Panc1 (cell line): ENCODE measurements at regions not wholly inside any gene's neighbourhood (a gene's known extent, or its start where the extent isn't known, plus 50 kb on each side); places are given as distances from the start of the nearest gene placed in this dataset.
"Not testable (repeated sequence)": the region's sequence is repeated elsewhere in the genome, so short reads cannot be mapped to it uniquely, and the experiment has no call there.

Experiments
- ATAC-seq: fragments of 200-7000 bp; cut with Tn5 transposase; 2 replicates; pipeline ENCODE4 v1.9.1; 2020; ENCODE audit warnings: mild to moderate bottlenecking, moderate library complexity
- BruUV-seq: library from RNA; stranded (reverse); fragments of 400-500 nt; replicated peaks from 2 replicates; lab custom pipeline; 2021; lab: Mats Ljungman, UMichigan
- CTCF ChIA-PET: fragments of 300-600 bp; sonication (Branson Sonifier 250); formaldehyde crosslinking; loops from one replicate; lab custom pipeline; 2022; ENCODE audit warnings: antibody characterized with exemption; lab: Charles Lee
- POLR2A ChIA-PET: fragments of 300-600 bp; sonication (Branson Sonifier 250); formaldehyde crosslinking; loops from one replicate; lab custom pipeline; 2022; ENCODE audit warnings: antibody characterized with exemption; lab: Charles Lee
- DNase-seq: peaks from one replicate; pipeline ENCODE4 v3.0.0-alpha.2; 2010; ENCODE audit warnings: low read depth, low spot score
- H3K27ac ChIP-seq: 2 replicates; pipeline ENCODE4 v1.5.1; 2011; ENCODE audit warnings: mild to moderate bottlenecking, low read length, inconsistent platforms
- H3K27me3 ChIP-seq: fragments of 200-500 bp; sonication (Bioruptor generic); 2 replicates; pipeline ENCODE4 v1.6.0; 2014; ENCODE audit warnings: low read length, inconsistent platforms; ENCODE audit not compliant: control insufficient read depth, insufficient read depth
- H3K36me3 ChIP-seq: fragments of 200-500 bp; sonication (Bioruptor generic); 2 replicates; pipeline ENCODE4 v1.5.1; 2014; ENCODE audit warnings: inconsistent platforms, mild to moderate bottlenecking, low read length, moderate library complexity; ENCODE audit not compliant: control insufficient read depth, insufficient read depth
- H3K4me1 ChIP-seq: 2 replicates; pipeline ENCODE4 v1.5.1; 2011; ENCODE audit warnings: inconsistent platforms, mild to moderate bottlenecking, low read length, moderate library complexity; ENCODE audit not compliant: control insufficient read depth, insufficient read depth
- H3K4me3 ChIP-seq, 2 experiments: 2 replicates each; pipeline ENCODE4 v1.5.1; 2011 to 2012; ENCODE audit warnings: low read depth in 2 of 2, low read length in 2 of 2, mild to moderate bottlenecking in 2 of 2, inconsistent platforms in 1 of 2, moderate library complexity in 1 of 2
- H3K9me3 ChIP-seq: fragments of 200-500 bp; sonication (Bioruptor generic); 2 replicates; pipeline ENCODE4 v1.5.1; 2014; ENCODE audit warnings: low read depth, mild to moderate bottlenecking, inconsistent platforms, low read length, moderate library complexity; ENCODE audit not compliant: control insufficient read depth, insufficient read depth
- CTCF ChIP-seq: fragments of 450-650 bp; IDR thresholded peaks from 2 replicates; pipeline ENCODE4 v1.5.1; 2017; ENCODE audit warnings: mild to moderate bottlenecking
- POLR2AphosphoS5 ChIP-seq: IDR thresholded peaks from 2 replicates; pipeline ENCODE4 v1.6.1; 2012; ENCODE audit warnings: mild to moderate bottlenecking, low read depth, low read length, moderate library complexity
- REST ChIP-seq, 2 experiments: IDR thresholded peaks; 2 replicates each; pipeline ENCODE4 v1.6.1; 2011 to 2012; ENCODE audit warnings: low read depth in 2 of 2, control low read depth in 1 of 2, low read length in 1 of 2, mild to moderate bottlenecking in 1 of 2, moderate library complexity in 1 of 2; ENCODE audit not compliant: insufficient read depth in 1 of 2
- SIN3A ChIP-seq: IDR thresholded peaks from 2 replicates; pipeline ENCODE4 v1.6.1; 2012; ENCODE audit warnings: low read depth, mild to moderate bottlenecking, low read length, moderate library complexity, borderline replicate concordance; ENCODE audit not compliant: insufficient read depth
- TCF7L2 ChIP-seq: IDR thresholded peaks from 2 replicates; pipeline ENCODE4 v1.6.1; 2011; ENCODE audit warnings: mild to moderate bottlenecking, low read depth, low read length, inconsistent platforms
- in situ Hi-C: cut with HindIII; loops from 2 replicates; pipeline ENCODE4 v1.10.0; 2016; ENCODE audit warnings: low sequenced_read_pairs, low pct_unique_long_range_greater_than_20kb
- intact Hi-C: fragments of 100-400 bp; cut with micrococcal nuclease; formaldehyde crosslinking; loops from one replicate; pipeline ENCODE4 v1.10.0; 2022; ENCODE audit not compliant: unreplicated experiment

- CTCF ChIA-PET, result no interaction called here
- TF ChIP-seq POLR2AphosphoS5 (no peak), SIN3A (no peak)
- in situ Hi-C loops (no loop called here), intact Hi-C loops (no loop called here)
- Histone ChIP-seq H3K9me3 (no peaks in the 10 kb centered on the region), H3K4me3 (no peak overlapping the region), H3K36me3 (no peaks in the 10 kb centered on the region), H3K4me1 (no peaks in the 10 kb centered on the region), H3K27ac (no peak overlapping the region), H3K27me3 (0 out of 2 replicates have a peak, but pooled peaks cover 2% of the 10 kb centered on the region)
- DNase-seq, result no peak
- ATAC-seq, result no peak
- POLR2A ChIA-PET, result no interaction called here
- no TSS peak for BruUV-seq
Measured at GRCh38 chr5:174918655-174919054, 194.3 kb downstream of the MSX2 start.

GRCh38 chr5:174917976-174918554 lies 193.7 kb downstream of the MSX2 start:
- H3K27me3 ChIP-seq, result peaks cover 6% of the 10 kb centered on the region; the same call in 1 of the 2 replicates
- H3K4me3 ChIP-seq, result no peak overlapping the region
- no TSS peak for BruUV-seq
- H3K36me3 ChIP-seq, result no peaks in the 10 kb centered on the region
- no peaks in the 10 kb centered on the region for H3K4me1 ChIP-seq
- TF ChIP-seq SIN3A, result no peak
- no peak for TF ChIP-seq REST (IDR thresholded peaks at IDR 0.05; ENCODE audit: insufficient read depth in 1 of 2, low read depth in 2 of 2, low read length in 1 of 2)
- TF ChIP-seq CTCF, result no peak
- TF ChIP-seq POLR2AphosphoS5, result no peak
- TF ChIP-seq TCF7L2, result no peak
- ChIA-PET POLR2A (no interaction called here), CTCF (no interaction called here)
- no peak for DNase-seq
- H3K9me3 ChIP-seq, result no peaks in the 10 kb centered on the region
- in situ Hi-C loops, result no loop called here
- intact Hi-C loops, result no loop called here
- no peak overlapping the region for H3K27ac ChIP-seq
- ATAC-seq, result no peak

- ATAC-seq, H3K27me3 ChIP-seq, in situ Hi-C loops, DNase-seq, BruUV-seq, H3K4me3 ChIP-seq, POLR2A ChIA-PET, H3K27ac ChIP-seq, CTCF ChIA-PET, H3K4me1 ChIP-seq, intact Hi-C loops, H3K36me3 ChIP-seq, H3K9me3 ChIP-seq: not testable (repeated sequence)
Measured at GRCh38 chr5:174917435-174917834, 193.1 kb downstream of the MSX2 start.

GRCh38 chr5:174916924-174917323 lies 192.5 kb downstream of the MSX2 start:
- H3K27me3 ChIP-seq, in situ Hi-C loops, DNase-seq, intact Hi-C loops, ATAC-seq, H3K4me3 ChIP-seq, H3K27ac ChIP-seq, POLR2A ChIA-PET, H3K4me1 ChIP-seq, H3K9me3 ChIP-seq, H3K36me3 ChIP-seq, CTCF ChIA-PET, BruUV-seq: not testable (repeated sequence)
